BLaER1 (cell line): ENCODE measurements at regions not wholly inside any gene's neighbourhood (a gene's known extent, or its start where the extent isn't known, plus 50 kb on each side); places are given as distances from the start of the nearest gene placed in this dataset.

Experiments used
- H3K27ac ChIP-seq: shearing (Covaris generic); formaldehyde crosslinking; 2 replicates; pipeline ENCODE4 v1.8.1; 2022
- H3K27me3 ChIP-seq: shearing (Covaris generic); formaldehyde crosslinking; 2 replicates; pipeline ENCODE4 v1.8.1; 2022
- H3K36me3 ChIP-seq: shearing (Covaris generic); formaldehyde crosslinking; 2 replicates; pipeline ENCODE4 v1.8.1; 2022
- H3K4me1 ChIP-seq: shearing (Covaris generic); formaldehyde crosslinking; 2 replicates; pipeline ENCODE4 v1.8.1; 2022
- H3K4me2 ChIP-seq: shearing (Covaris generic); formaldehyde crosslinking; 2 replicates; pipeline ENCODE4 v1.8.1; 2022
- H3K4me3 ChIP-seq: shearing (Covaris generic); formaldehyde crosslinking; 2 replicates; pipeline ENCODE4 v1.8.1; 2022
- H3K9ac ChIP-seq: shearing (Covaris generic); formaldehyde crosslinking; 2 replicates; pipeline ENCODE4 v1.8.1; 2022
- H3K9me3 ChIP-seq: shearing (Covaris generic); formaldehyde crosslinking; 2 replicates; pipeline ENCODE4 v1.8.1; 2022
- H4K20me1 ChIP-seq: shearing (Covaris generic); formaldehyde crosslinking; 2 replicates; pipeline ENCODE4 v1.8.1; 2022
- Cebpa-rat ChIP-seq: shearing (Covaris generic); IDR thresholded peaks from 2 replicates; pipeline ENCODE4 v1.8.1; 2022

- H3K4me3 ChIP-seq: no peak overlapping the region
- peaks cover 21% of the 10 kb centered on the region for H3K4me1 ChIP-seq
- H3K27ac ChIP-seq: no peak overlapping the region
- H3K4me2 ChIP-seq: no peak overlapping the region
- no peak overlapping the region for H3K9ac ChIP-seq
- no peaks in the 10 kb centered on the region for H3K27me3 ChIP-seq
- H3K9me3 ChIP-seq: peaks cover 21% of the 10 kb centered on the region
- no peak for TF ChIP-seq Cebpa-rat
- no peaks in the 10 kb centered on the region for H3K36me3 ChIP-seq
- H4K20me1 ChIP-seq: no peaks in the 10 kb centered on the region
Measured at GRCh38 chr10:78428579-78428978, 394.9 kb downstream of the RPS24 start.

GRCh38 chr10:78429984-78430383, 396.3 kb downstream of the RPS24 start:
- H3K4me1 ChIP-seq: peaks cover 35% of the 10 kb centered on the region
- H3K27me3 ChIP-seq: no peaks in the 10 kb centered on the region
- peaks cover 11% of the 10 kb centered on the region; the same call in 1 of the 2 replicates for H3K9me3 ChIP-seq
- no peaks in the 10 kb centered on the region for H3K36me3 ChIP-seq
- no peaks in the 10 kb centered on the region for H4K20me1 ChIP-seq
- no peak overlapping the region for H3K4me3 ChIP-seq
- H3K27ac ChIP-seq: no peak overlapping the region
- no peak overlapping the region for H3K9ac ChIP-seq
- TF ChIP-seq Cebpa-rat: no peak
- H3K4me2 ChIP-seq: peak overlapping the region; percentile 23

- Histone ChIP-seq H3K27me3 (no peaks in the 10 kb centered on the region), H3K36me3 (no peaks in the 10 kb centered on the region), H3K4me3 (no peak overlapping the region), H3K9ac (no peak overlapping the region), H3K4me2 (peak overlapping the region; percentile 78), H3K9me3 (peaks cover 6% of the 10 kb centered on the region; the same call in 1 of the 2 replicates), H3K4me1 (peaks cover 44% of the 10 kb centered on the region), H4K20me1 (no peaks in the 10 kb centered on the region), H3K27ac (no peak overlapping the region)
- no peak for TF ChIP-seq Cebpa-rat
Measured at GRCh38 chr10:78432583-78432982, 398.9 kb downstream of the RPS24 start.

GRCh38 chr10:78433076-78433595, 399.5 kb downstream of the RPS24 start:
- H3K4me3 ChIP-seq: no peak overlapping the region
- no peak overlapping the region for H3K27ac ChIP-seq
- H3K9ac ChIP-seq: no peak overlapping the region
- peaks cover 6% of the 10 kb centered on the region; the same call in 1 of the 2 replicates for H3K9me3 ChIP-seq
- no peaks in the 10 kb centered on the region for H3K27me3 ChIP-seq
- H4K20me1 ChIP-seq: no peaks in the 10 kb centered on the region
- H3K4me2 ChIP-seq: peak overlapping the region; percentile 78
- peaks cover 50% of the 10 kb centered on the region for H3K4me1 ChIP-seq
- no peaks in the 10 kb centered on the region for H3K36me3 ChIP-seq
- no peak for TF ChIP-seq Cebpa-rat

GRCh38 chr10:78433766-78434535, 400.3 kb downstream of the RPS24 start:
- Histone ChIP-seq H3K4me1 (peaks cover 55% of the 10 kb centered on the region), H3K9me3 (peaks cover 3% of the 10 kb centered on the region; the same call in 1 of the 2 replicates), H3K4me3 (no peak overlapping the region), H3K36me3 (no peaks in the 10 kb centered on the region), H3K4me2 (peak overlapping the region; percentile 78), H4K20me1 (no peaks in the 10 kb centered on the region), H3K27ac (no peak overlapping the region), H3K27me3 (no peaks in the 10 kb centered on the region), H3K9ac (no peak overlapping the region)
- TF ChIP-seq Cebpa-rat: no peak

GRCh38 chr10:78434886-78435285, 401.2 kb downstream of the RPS24 start:
- Histone ChIP-seq H3K27ac (no peak overlapping the region), H3K27me3 (no peaks in the 10 kb centered on the region), H3K4me1 (peaks cover 52% of the 10 kb centered on the region), H3K9ac (no peak overlapping the region), H3K36me3 (no peaks in the 10 kb centered on the region), H3K4me3 (no peak overlapping the region), H3K4me2 (peak overlapping the region; percentile 78), H4K20me1 (no peaks in the 10 kb centered on the region), H3K9me3 (no peaks in the 10 kb centered on the region)
- TF ChIP-seq Cebpa-rat: no peak

- H3K4me3 ChIP-seq: no peak overlapping the region
- H3K27ac ChIP-seq: no peak overlapping the region
- no peak for TF ChIP-seq Cebpa-rat
- H3K36me3 ChIP-seq: no peaks in the 10 kb centered on the region
- H3K4me2 ChIP-seq: peak overlapping the region; percentile 78; the same call in 1 of the 2 replicates
- no peaks in the 10 kb centered on the region for H3K9me3 ChIP-seq
- peaks cover 46% of the 10 kb centered on the region for H3K4me1 ChIP-seq
- no peak overlapping the region for H3K9ac ChIP-seq
- H4K20me1 ChIP-seq: no peaks in the 10 kb centered on the region
- no peaks in the 10 kb centered on the region for H3K27me3 ChIP-seq
Measured at GRCh38 chr10:78435484-78436221, 402.0 kb downstream of the RPS24 start.

- H3K4me2 ChIP-seq: no peak overlapping the region
- H3K9ac ChIP-seq: no peak overlapping the region
- peaks cover 46% of the 10 kb centered on the region for H3K4me1 ChIP-seq
- H4K20me1 ChIP-seq: no peaks in the 10 kb centered on the region
- H3K9me3 ChIP-seq: no peaks in the 10 kb centered on the region
- no peaks in the 10 kb centered on the region for H3K27me3 ChIP-seq
- no peak overlapping the region for H3K4me3 ChIP-seq
- no peak for TF ChIP-seq Cebpa-rat
- H3K27ac ChIP-seq: no peak overlapping the region
- H3K36me3 ChIP-seq: no peaks in the 10 kb centered on the region
Measured at GRCh38 chr10:78436222-78436573, 402.5 kb downstream of the RPS24 start.

GRCh38 chr10:78436706-78437406, 403.2 kb downstream of the RPS24 start:
- no peaks in the 10 kb centered on the region for H3K27me3 ChIP-seq
- no peak overlapping the region for H3K9ac ChIP-seq
- no peaks in the 10 kb centered on the region for H4K20me1 ChIP-seq
- peaks cover 48% of the 10 kb centered on the region for H3K4me1 ChIP-seq
- no peak overlapping the region for H3K4me2 ChIP-seq
- no peaks in the 10 kb centered on the region for H3K36me3 ChIP-seq
- H3K27ac ChIP-seq: no peak overlapping the region
- no peaks in the 10 kb centered on the region for H3K9me3 ChIP-seq
- no peak overlapping the region for H3K4me3 ChIP-seq
- TF ChIP-seq Cebpa-rat: no peak
